OCI-LY7 (cell line): ENCODE measurements at regions not wholly inside any gene's neighbourhood (a gene's known extent, or its start where the extent isn't known, plus 50 kb on each side); places are given as distances from the start of the nearest gene placed in this dataset.

Experiments used
- BruUV-seq: library from RNA; stranded (reverse); fragments of 400-500 nt; replicated peaks from 2 replicates; lab custom pipeline; 2021; lab: Mats Ljungman, UMichigan
- CTCF ChIA-PET: fragments of 300-600 bp; sonication (Branson Sonifier 250); formaldehyde crosslinking; loops from one replicate; lab custom pipeline; 2022; ENCODE audit warnings: antibody characterized with exemption; ENCODE audit not compliant: unreplicated experiment; lab: Charles Lee
- POLR2A ChIA-PET: fragments of 300-600 bp; sonication (Branson Sonifier 250); formaldehyde crosslinking; loops from one replicate; lab custom pipeline; 2022; ENCODE audit warnings: antibody characterized with exemption; lab: Charles Lee
- DNase-seq: peaks from one replicate; pipeline ENCODE4 v3.0.0-alpha.2; 2015; ENCODE audit warnings: low spot score
- H2AFZ ChIP-seq: fragments of 200-600 bp; sonication (generic), shearing (Covaris generic); 2 replicates; pipeline ENCODE4 v1.6.1; 2014; ENCODE audit warnings: mild to moderate bottlenecking, antibody characterized with exemption, low read length, moderate library complexity
- H3K27ac ChIP-seq: fragments of 200-600 bp; sonication (generic); 2 replicates; pipeline ENCODE4 v1.5.1; 2014; ENCODE audit warnings: mixed run types, low read depth, mild to moderate bottlenecking, moderate library complexity, low read length, inconsistent platforms; ENCODE audit not compliant: poor library complexity, severe bottlenecking
- H3K36me3 ChIP-seq: fragments of 200-600 bp; sonication (generic); 2 replicates; pipeline ENCODE4 v1.6.1; 2014; ENCODE audit warnings: mild to moderate bottlenecking, antibody characterized with exemption, low read length, moderate library complexity, mixed read lengths; ENCODE audit not compliant: insufficient read depth
- H3K4me1 ChIP-seq: fragments of 200-600 bp; sonication (generic); 2 replicates; pipeline ENCODE4 v1.5.1; 2014; ENCODE audit warnings: mild to moderate bottlenecking, low read length; ENCODE audit not compliant: insufficient read depth, poor library complexity, severe bottlenecking
- H3K4me2 ChIP-seq: fragments of 200-600 bp; sonication (generic); 2 replicates; pipeline ENCODE4 v1.6.1; 2014; ENCODE audit warnings: mild to moderate bottlenecking, low read length
- H3K4me3 ChIP-seq: fragments of 200-600 bp; sonication (generic); 2 replicates; pipeline ENCODE4 v1.5.1; 2014; ENCODE audit warnings: mild to moderate bottlenecking, low read depth, low read length; ENCODE audit not compliant: poor library complexity, severe bottlenecking
- H3K79me2 ChIP-seq: fragments of 200-600 bp; sonication (generic); 2 replicates; pipeline ENCODE4 v1.6.1; 2016; ENCODE audit warnings: low read depth, mild to moderate bottlenecking, low read length, moderate library complexity, mixed read lengths; ENCODE audit not compliant: insufficient read depth
- H3K9me2 ChIP-seq: fragments of 200-600 bp; sonication (generic); 2 replicates; pipeline ENCODE4 v1.6.1; 2016; ENCODE audit warnings: mild to moderate bottlenecking, low read length, mixed read lengths; ENCODE audit not compliant: insufficient read depth
- H3K9me3 ChIP-seq: fragments of 200-600 bp; sonication (generic); 2 replicates; pipeline ENCODE4 v1.6.1; 2014; ENCODE audit warnings: mild to moderate bottlenecking, mixed run types, low read length, mixed read lengths
- H4K20me1 ChIP-seq: fragments of 200-600 bp; sonication (generic); 2 replicates; pipeline ENCODE4 v1.6.1; 2014; ENCODE audit warnings: mild to moderate bottlenecking, antibody characterized with exemption, low read length, moderate library complexity, mixed read lengths; ENCODE audit not compliant: insufficient read depth
- EZH2phosphoT487 ChIP-seq: fragments of 200-600 bp; sonication (generic); IDR thresholded peaks from 2 replicates; pipeline ENCODE4 v1.6.1; 2018; ENCODE audit warnings: low read depth, borderline replicate concordance, mild to moderate bottlenecking, mixed run types, antibody characterized with exemption, low read length, moderate library complexity, mixed read lengths
- intact Hi-C: fragments of 100-400 bp; cut with micrococcal nuclease; formaldehyde crosslinking; loops from one replicate; pipeline ENCODE4 v1.10.0; 2022; ENCODE audit not compliant: unreplicated experiment
- TF ChIP-seq, protein P1 (sequence below): fragments of 200-600 bp; sonication (generic); conservative IDR thresholded peaks from 2 replicates; pipeline ENCODE4 v1.5.1; 2014; ENCODE audit warnings: mild to moderate bottlenecking, antibody characterized with exemption, low read length, moderate library complexity, mixed read lengths

GRCh38 chr18:43965691-43966090, 688.4 kb upstream of the SYT4 start:
- H4K20me1 ChIP-seq = no peaks in the 10 kb centered on the region
- H3K36me3 ChIP-seq = no peaks in the 10 kb centered on the region
- no TSS peak for BruUV-seq
- no peaks in the 10 kb centered on the region for H3K9me2 ChIP-seq
- no peaks in the 10 kb centered on the region for H3K4me1 ChIP-seq
- CTCF ChIA-PET = no interaction called here
- POLR2A ChIA-PET = no interaction called here
- no peak overlapping the region for H3K4me2 ChIP-seq
- no peaks in the 10 kb centered on the region for H3K9me3 ChIP-seq
- no peak for DNase-seq
- no peak overlapping the region for H3K27ac ChIP-seq
- H2AFZ ChIP-seq = no peak overlapping the region
- TF ChIP-seq, protein P1, sequence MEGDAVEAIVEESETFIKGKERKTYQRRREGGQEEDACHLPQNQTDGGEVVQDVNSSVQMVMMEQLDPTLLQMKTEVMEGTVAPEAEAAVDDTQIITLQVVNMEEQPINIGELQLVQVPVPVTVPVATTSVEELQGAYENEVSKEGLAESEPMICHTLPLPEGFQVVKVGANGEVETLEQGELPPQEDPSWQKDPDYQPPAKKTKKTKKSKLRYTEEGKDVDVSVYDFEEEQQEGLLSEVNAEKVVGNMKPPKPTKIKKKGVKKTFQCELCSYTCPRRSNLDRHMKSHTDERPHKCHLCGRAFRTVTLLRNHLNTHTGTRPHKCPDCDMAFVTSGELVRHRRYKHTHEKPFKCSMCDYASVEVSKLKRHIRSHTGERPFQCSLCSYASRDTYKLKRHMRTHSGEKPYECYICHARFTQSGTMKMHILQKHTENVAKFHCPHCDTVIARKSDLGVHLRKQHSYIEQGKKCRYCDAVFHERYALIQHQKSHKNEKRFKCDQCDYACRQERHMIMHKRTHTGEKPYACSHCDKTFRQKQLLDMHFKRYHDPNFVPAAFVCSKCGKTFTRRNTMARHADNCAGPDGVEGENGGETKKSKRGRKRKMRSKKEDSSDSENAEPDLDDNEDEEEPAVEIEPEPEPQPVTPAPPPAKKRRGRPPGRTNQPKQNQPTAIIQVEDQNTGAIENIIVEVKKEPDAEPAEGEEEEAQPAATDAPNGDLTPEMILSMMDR = no peak
- TF ChIP-seq EZH2phosphoT487 = no peak
- H3K4me3 ChIP-seq = no peak overlapping the region
- intact Hi-C loops = no loop called here
- no peaks in the 10 kb centered on the region for H3K79me2 ChIP-seq

- no peaks in the 10 kb centered on the region for H3K4me1 ChIP-seq
- no peak for DNase-seq
- H2AFZ ChIP-seq = no peak overlapping the region
- TF ChIP-seq, protein P1 = no peak
- TF ChIP-seq EZH2phosphoT487 = no peak
- no peaks in the 10 kb centered on the region for H4K20me1 ChIP-seq
- no peaks in the 10 kb centered on the region for H3K79me2 ChIP-seq
- no peaks in the 10 kb centered on the region for H3K9me2 ChIP-seq
- BruUV-seq = no TSS peak
- CTCF ChIA-PET = no interaction called here
- no peak overlapping the region for H3K4me3 ChIP-seq
- no peak overlapping the region for H3K4me2 ChIP-seq
- no peaks in the 10 kb centered on the region for H3K9me3 ChIP-seq
- POLR2A ChIA-PET = no interaction called here
- intact Hi-C loops = no loop called here
- H3K27ac ChIP-seq = no peak overlapping the region
- H3K36me3 ChIP-seq = no peaks in the 10 kb centered on the region
Observed at GRCh38 chr18:43970656-43971055, 693.4 kb upstream of the SYT4 start.

- Histone ChIP-seq H3K9me2 (no peaks in the 10 kb centered on the region), H3K79me2 (no peaks in the 10 kb centered on the region), H3K36me3 (no peaks in the 10 kb centered on the region), H3K4me3 (no peak overlapping the region), H4K20me1 (no peaks in the 10 kb centered on the region), H3K4me2 (no peak overlapping the region), H3K4me1 (no peaks in the 10 kb centered on the region), H3K27ac (no peak overlapping the region), H2AFZ (no peak overlapping the region), H3K9me3 (no peaks in the 10 kb centered on the region)
- no TSS peak for BruUV-seq
- no peak for TF ChIP-seq EZH2phosphoT487
- TF ChIP-seq, protein P1 = no peak
- POLR2A ChIA-PET = no interaction called here
- CTCF ChIA-PET = no interaction called here
- intact Hi-C loops = no loop called here
- no peak for DNase-seq
Observed at GRCh38 chr18:43978174-43978573, 700.9 kb upstream of the SYT4 start.
